Astrocyte (in vitro differentiated cells and primary cell): ENCODE measurements at regions not wholly inside any gene's neighbourhood (a gene's known extent, or its start where the extent isn't known, plus 50 kb on each side); places are given as distances from the start of the nearest gene placed in this dataset.
"Not testable (repeated sequence)": the region's sequence is repeated elsewhere in the genome, so short reads cannot be mapped to it uniquely, and the experiment has no call there.

Experiments
- CTCF ChIP-seq: IDR thresholded peaks from 2 replicates; pipeline ENCODE4 v1.5.1; 2011; ENCODE audit warnings: low read depth, mild to moderate bottlenecking, inconsistent platforms, low read length, moderate library complexity; ENCODE audit not compliant: insufficient read depth
- EZH2 ChIP-seq: IDR thresholded peaks from 2 replicates; pipeline ENCODE4 v1.6.1; 2012; ENCODE audit warnings: mild to moderate bottlenecking, low read length, inconsistent platforms; ENCODE audit not compliant: insufficient read depth

GRCh38 chr5:62218860-62219259 is 87.1 kb upstream of the KIF2A start:
- TF ChIP-seq CTCF, EZH2: not testable (repeated sequence)
